PFSK-1 (cell line): ENCODE measurements at regions not wholly inside any gene's neighbourhood (a gene's known extent, or its start where the extent isn't known, plus 50 kb on each side); places are given as distances from the start of the nearest gene placed in this dataset.

ENCODE experiments used
- FOXP2 ChIP-seq: optimal IDR thresholded peaks from 2 replicates; pipeline ENCODE3; 2011; ENCODE audit warnings: borderline replicate concordance, control low read depth, inconsistent platforms; ENCODE audit not compliant: insufficient read depth; ENCODE audit errors: extremely low read length, extremely low read depth
- POLR2AphosphoS5 ChIP-seq: IDR thresholded peaks from 2 replicates; pipeline ENCODE4 v1.6.1; 2012; ENCODE audit warnings: low read depth, mild to moderate bottlenecking, control low read depth, low read length, moderate library complexity
- REST ChIP-seq, 2 experiments: IDR thresholded peaks; 2 replicates each; pipeline versions ENCODE4 v1.6.1 to v1.8.0; 2011 to 2012; ENCODE audit warnings: low read depth in 2 of 2, low read length in 2 of 2, control low read depth in 1 of 2, inconsistent platforms in 1 of 2, mild to moderate bottlenecking in 1 of 2, moderate library complexity in 1 of 2; ENCODE audit not compliant: insufficient read depth in 1 of 2
- SIN3A ChIP-seq: IDR thresholded peaks from 2 replicates; pipeline ENCODE4 v1.6.1; 2012; ENCODE audit warnings: mild to moderate bottlenecking, low read length, moderate library complexity, borderline replicate concordance; ENCODE audit not compliant: insufficient read depth
- TAF1 ChIP-seq: IDR thresholded peaks from 2 replicates; pipeline ENCODE4 v1.6.1; 2012; ENCODE audit warnings: low read length, control low read depth, borderline replicate concordance; ENCODE audit not compliant: insufficient read depth

GRCh38 chr7:115674467-115675024, 356.0 kb downstream of the TFEC start:
- TF ChIP-seq TAF1, result no peak
- no peak for TF ChIP-seq POLR2AphosphoS5
- no peak for TF ChIP-seq REST (IDR thresholded peaks at IDR 0.05; ENCODE audit: insufficient read depth in 1 of 2, low read depth in 2 of 2, low read length in 2 of 2)
- no peak for TF ChIP-seq FOXP2
- TF ChIP-seq SIN3A, result no peak
